ENCODE measurements at regions not wholly inside any gene's neighbourhood (a gene's known extent, or its start where the extent isn't known, plus 50 kb on each side); places are given as distances from the start of the nearest gene placed in this dataset.

- no peak for DNase-seq
- Mint-ChIP-seq H3K27me3 (ENCODE audit: insufficient read depth) (no peaks in the 10 kb centered on the region), H3K36me3 (ENCODE audit: low read depth) (no peaks in the 10 kb centered on the region), H3K4me1 (peaks cover 16% of the 10 kb centered on the region), H3K9me3 (peaks cover 25% of the 10 kb centered on the region), H3K4me3 (no peak overlapping the region), H3K27ac (no peak overlapping the region)
- TF ChIP-seq, protein P1, sequence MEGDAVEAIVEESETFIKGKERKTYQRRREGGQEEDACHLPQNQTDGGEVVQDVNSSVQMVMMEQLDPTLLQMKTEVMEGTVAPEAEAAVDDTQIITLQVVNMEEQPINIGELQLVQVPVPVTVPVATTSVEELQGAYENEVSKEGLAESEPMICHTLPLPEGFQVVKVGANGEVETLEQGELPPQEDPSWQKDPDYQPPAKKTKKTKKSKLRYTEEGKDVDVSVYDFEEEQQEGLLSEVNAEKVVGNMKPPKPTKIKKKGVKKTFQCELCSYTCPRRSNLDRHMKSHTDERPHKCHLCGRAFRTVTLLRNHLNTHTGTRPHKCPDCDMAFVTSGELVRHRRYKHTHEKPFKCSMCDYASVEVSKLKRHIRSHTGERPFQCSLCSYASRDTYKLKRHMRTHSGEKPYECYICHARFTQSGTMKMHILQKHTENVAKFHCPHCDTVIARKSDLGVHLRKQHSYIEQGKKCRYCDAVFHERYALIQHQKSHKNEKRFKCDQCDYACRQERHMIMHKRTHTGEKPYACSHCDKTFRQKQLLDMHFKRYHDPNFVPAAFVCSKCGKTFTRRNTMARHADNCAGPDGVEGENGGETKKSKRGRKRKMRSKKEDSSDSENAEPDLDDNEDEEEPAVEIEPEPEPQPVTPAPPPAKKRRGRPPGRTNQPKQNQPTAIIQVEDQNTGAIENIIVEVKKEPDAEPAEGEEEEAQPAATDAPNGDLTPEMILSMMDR (conservative IDR thresholded peaks at IDR 0.05) = no peak
- no peaks in the 10 kb centered on the region for H3K36me3 ChIP-seq (ENCODE audit: control insufficient read depth, insufficient read depth, low read length)
- 88 to 91% methylated on average over 7 of the region's 7 CpGs for WGBS, 2 experiments (ENCODE audit: insufficient coverage in 1 of 2, insufficient read length in 1 of 2)
- H3K27ac ChIP-seq (ENCODE audit: low read depth, low read length) = no peak overlapping the region
- H3K27me3 ChIP-seq (ENCODE audit: control insufficient read depth, insufficient read depth, low read length, poor library complexity, severe bottlenecking) = no peaks in the 10 kb centered on the region
- peaks cover 6% of the 10 kb centered on the region for H3K9me3 ChIP-seq (ENCODE audit: control insufficient read depth, low read length)
- peaks cover 3% of the 10 kb centered on the region for H3K4me1 ChIP-seq (ENCODE audit: control insufficient read depth, insufficient read depth, low read length)
- no peak overlapping the region for H3K4me3 ChIP-seq (ENCODE audit: low read length)
- no peak overlapping the region for H3K9ac ChIP-seq (ENCODE audit: extremely low read depth, low read length, poor library complexity, severe bottlenecking)
Measured at GRCh38 chr5:12125895-12126294, 221.6 kb upstream of the CTNND2 start.

DNA sequence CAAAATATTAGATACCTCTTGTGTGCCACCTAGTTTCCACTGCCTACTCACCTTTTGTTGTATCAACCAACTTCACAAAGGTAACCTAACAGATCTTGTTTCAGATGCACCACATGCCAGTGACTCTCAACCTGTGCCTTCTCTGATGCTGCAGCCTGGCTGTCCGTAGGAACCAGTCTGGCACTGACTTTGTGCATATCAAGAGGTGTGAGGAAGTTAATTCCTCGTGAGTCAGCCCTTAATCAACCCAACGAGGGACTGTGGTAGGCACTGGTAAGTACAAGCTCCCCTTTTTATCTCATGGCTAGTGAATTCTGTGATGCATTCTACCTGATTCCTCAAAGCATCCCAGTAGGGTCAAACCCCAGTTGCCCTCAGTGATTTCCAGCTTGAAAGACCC, 215.4 kb upstream of the CTNND2 start:
- no peak overlapping the region for H3K4me3 Mint-ChIP-seq

GRCh38 chr5:12114075-12114474, 209.8 kb upstream of the CTNND2 start:
- H3K4me1 Mint-ChIP-seq = peaks cover 4% of the 10 kb centered on the region
- no CpG with 5 or more reads among the region's 1 CpG for WGBS, 2 experiments (ENCODE audit: insufficient coverage in 1 of 2, insufficient read length in 1 of 2)
- H3K4me3 Mint-ChIP-seq = no peak overlapping the region

More for the DNA sequence above, 215.4 kb upstream of the CTNND2 start:
- H3K36me3 Mint-ChIP-seq (ENCODE audit: low read depth) = no peaks in the 10 kb centered on the region
- Histone ChIP-seq H3K27ac (ENCODE audit: low read depth, low read length) (no peak overlapping the region), H3K9me3 (ENCODE audit: control insufficient read depth, low read length) (no peaks in the 10 kb centered on the region), H3K36me3 (ENCODE audit: control insufficient read depth, insufficient read depth, low read length) (no peaks in the 10 kb centered on the region), H3K4me3 (ENCODE audit: low read length) (no peak overlapping the region), H3K4me1 (ENCODE audit: control insufficient read depth, insufficient read depth, low read length) (no peaks in the 10 kb centered on the region), H3K27me3 (ENCODE audit: control insufficient read depth, insufficient read depth, low read length, poor library complexity, severe bottlenecking) (no peaks in the 10 kb centered on the region), H3K9ac (ENCODE audit: extremely low read depth, low read length, poor library complexity, severe bottlenecking) (no peak overlapping the region)
- H3K9me3 Mint-ChIP-seq = no peaks in the 10 kb centered on the region
- 72 to 86% methylated on average over 1 to 3 of the region's 3 CpGs for WGBS, 2 experiments (ENCODE audit: insufficient coverage in 1 of 2, insufficient read length in 1 of 2)
- TF ChIP-seq, protein P1 (conservative IDR thresholded peaks at IDR 0.05) = no peak
- H3K27ac Mint-ChIP-seq = no peak overlapping the region
- DNase-seq = peak; percentile 55
- no peaks in the 10 kb centered on the region for H3K27me3 Mint-ChIP-seq (ENCODE audit: insufficient read depth)
- no peaks in the 10 kb centered on the region for H3K4me1 Mint-ChIP-seq

More at GRCh38 chr5:12114075-12114474, 209.8 kb upstream of the CTNND2 start:
- no peaks in the 10 kb centered on the region for H3K4me1 ChIP-seq (ENCODE audit: control insufficient read depth, insufficient read depth, low read length)
- TF ChIP-seq, protein P1 (conservative IDR thresholded peaks at IDR 0.05) = no peak
- H3K27me3 Mint-ChIP-seq (ENCODE audit: insufficient read depth) = no peaks in the 10 kb centered on the region
- no peaks in the 10 kb centered on the region for H3K9me3 ChIP-seq (ENCODE audit: control insufficient read depth, low read length)
- no peak overlapping the region for H3K27ac ChIP-seq (ENCODE audit: low read depth, low read length)
- no peaks in the 10 kb centered on the region for H3K36me3 ChIP-seq (ENCODE audit: control insufficient read depth, insufficient read depth, low read length)
- H3K9ac ChIP-seq (ENCODE audit: extremely low read depth, low read length, poor library complexity, severe bottlenecking) = no peak overlapping the region
- H3K27me3 ChIP-seq (ENCODE audit: control insufficient read depth, insufficient read depth, low read length, poor library complexity, severe bottlenecking) = no peaks in the 10 kb centered on the region
- no peaks in the 10 kb centered on the region for H3K36me3 Mint-ChIP-seq (ENCODE audit: low read depth)
- H3K9me3 Mint-ChIP-seq = no peaks in the 10 kb centered on the region
- DNase-seq = no peak
- no peak overlapping the region for H3K27ac Mint-ChIP-seq
- H3K4me3 ChIP-seq (ENCODE audit: low read length) = no peak overlapping the region
